Loucy (cell line): ENCODE measurements at regions not wholly inside any gene's neighbourhood (a gene's known extent, or its start where the extent isn't known, plus 50 kb on each side); places are given as distances from the start of the nearest gene placed in this dataset.

Source experiments
- H2AFZ ChIP-seq: fragments of 200-600 bp; sonication (generic); 2 replicates; pipeline ENCODE4 v1.6.0; 2016; ENCODE audit warnings: antibody characterized with exemption, mild to moderate bottlenecking, low read length, moderate library complexity
- H3F3A ChIP-seq: fragments of 200-600 bp; 2 replicates; pipeline ENCODE4 v1.6.0; 2016; ENCODE audit warnings: antibody characterized with exemption, low read depth, mild to moderate bottlenecking
- H3K27me3 ChIP-seq: fragments of 200-600 bp; sonication (generic); 2 replicates; pipeline ENCODE4 v1.6.1; 2014; ENCODE audit warnings: low read length, mild to moderate bottlenecking; ENCODE audit not compliant: insufficient read depth, poor library complexity, severe bottlenecking
- H3K36me3 ChIP-seq: fragments of 200-600 bp; sonication (generic); 2 replicates; pipeline ENCODE4 v1.6.1; 2016; ENCODE audit warnings: low read length; ENCODE audit not compliant: insufficient read depth
- H3K4me1 ChIP-seq: fragments of 200-600 bp; sonication (generic); 2 replicates; pipeline ENCODE4 v1.5.1; 2014; ENCODE audit warnings: low read length, mild to moderate bottlenecking; ENCODE audit not compliant: insufficient read depth, poor library complexity, severe bottlenecking
- H3K4me2 ChIP-seq: fragments of 200-600 bp; sonication (generic); 2 replicates; pipeline ENCODE4 v1.6.0; 2014; ENCODE audit warnings: antibody characterized with exemption, low read length, low read depth, mild to moderate bottlenecking; ENCODE audit not compliant: poor library complexity, severe bottlenecking
- H3K4me3 ChIP-seq: fragments of 200-600 bp; sonication (generic); 2 replicates; pipeline ENCODE4 v1.5.1; 2014; ENCODE audit warnings: low read length, mild to moderate bottlenecking, mixed read lengths; ENCODE audit not compliant: poor library complexity, severe bottlenecking
- H3K79me2 ChIP-seq: fragments of 200-600 bp; sonication (generic); 2 replicates; pipeline ENCODE4 v1.6.1; 2014; ENCODE audit warnings: low read length; ENCODE audit not compliant: insufficient read depth
- H3K9ac ChIP-seq: fragments of 200-600 bp; sonication (generic); 2 replicates; pipeline ENCODE4 v1.6.0; 2014; ENCODE audit warnings: mild to moderate bottlenecking, low read depth, low read length, moderate library complexity; ENCODE audit not compliant: poor library complexity, severe bottlenecking
- H3K9me2 ChIP-seq: fragments of 200-600 bp; sonication (generic); replicated peaks from 2 replicates; pipeline ENCODE4 v1.6.1; 2016; ENCODE audit warnings: low read depth, low read length, mixed read lengths
- H3K9me3 ChIP-seq: fragments of 200-600 bp; sonication (generic); 2 replicates; pipeline ENCODE4 v1.6.1; 2014; ENCODE audit warnings: mild to moderate bottlenecking, antibody characterized with exemption, low read length, low read depth; ENCODE audit not compliant: insufficient read depth
- H4K20me1 ChIP-seq: fragments of 200-600 bp; sonication (generic); 2 replicates; pipeline ENCODE4 v1.6.0; 2014; ENCODE audit warnings: antibody characterized with exemption, low read length, mild to moderate bottlenecking; ENCODE audit not compliant: insufficient read depth, poor library complexity, severe bottlenecking
- CTCF ChIP-seq: fragments of 200-600 bp; sonication (generic); conservative IDR thresholded peaks from 2 replicates; pipeline ENCODE4 v1.5.1; 2014; ENCODE audit warnings: mild to moderate bottlenecking, antibody characterized with exemption, low read length
- EZH2phosphoT487 ChIP-seq: fragments of 200-600 bp; IDR thresholded peaks from 2 replicates; pipeline ENCODE4 v1.6.1; 2018; ENCODE audit warnings: antibody characterized with exemption, mild to moderate bottlenecking, moderate library complexity, borderline replicate concordance

DNA sequence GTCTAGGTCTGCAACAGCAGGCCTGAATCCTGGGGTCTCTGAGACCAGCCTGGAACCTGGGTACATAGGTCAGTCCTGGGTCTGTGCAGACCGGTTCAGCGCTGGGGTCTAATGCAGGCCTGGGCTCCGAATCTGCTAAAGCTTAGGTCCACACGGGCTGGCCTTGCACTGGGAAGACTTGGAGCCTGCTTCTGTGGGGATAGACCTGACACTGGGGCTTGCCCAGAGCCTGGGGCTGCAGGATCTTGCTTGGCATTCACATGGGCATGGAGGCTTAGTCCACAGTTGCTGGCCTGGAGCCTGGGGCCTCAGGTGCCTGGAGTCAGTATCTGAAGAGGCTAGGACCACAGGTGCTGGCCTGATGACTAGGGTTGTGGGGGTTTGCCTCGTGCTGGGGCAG lies 369.8 kb upstream of the SEL1L start:
- Histone ChIP-seq H3K9ac (no peak overlapping the region), H3K4me3 (no peak overlapping the region), H3K4me1 (no peaks in the 10 kb centered on the region), H3F3A (no peaks in the 10 kb centered on the region), H2AFZ (no peak overlapping the region), H3K9me3 (no peaks in the 10 kb centered on the region), H3K4me2 (no peak overlapping the region), H3K27me3 (no peaks in the 10 kb centered on the region), H3K36me3 (no peaks in the 10 kb centered on the region), H3K9me2 (no peaks in the 10 kb centered on the region), H3K79me2 (no peaks in the 10 kb centered on the region), H4K20me1 (no peaks in the 10 kb centered on the region)
- TF ChIP-seq CTCF (no peak), EZH2phosphoT487 (no peak)

DNA sequence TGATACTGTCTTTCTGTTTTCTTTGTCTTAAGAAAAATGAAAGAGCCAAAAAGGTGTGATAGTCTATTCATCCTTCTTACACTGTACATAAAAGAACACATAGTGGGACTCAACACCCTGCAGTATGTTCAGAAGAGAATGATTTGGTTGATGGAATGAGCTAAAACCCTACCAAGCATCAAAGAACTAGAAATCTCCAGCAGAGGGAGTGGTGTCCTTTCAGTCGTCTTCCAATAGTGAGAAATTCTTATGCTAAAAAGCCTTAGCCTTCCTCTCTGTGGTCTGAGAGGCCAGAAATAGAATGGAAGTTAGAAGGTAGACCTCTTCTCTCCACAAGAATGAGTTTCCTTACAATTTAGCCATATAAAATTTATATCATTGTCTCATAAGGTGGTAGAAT lies 393.4 kb upstream of the SEL1L start:
- Histone ChIP-seq H3K4me3 (no peak overlapping the region), H4K20me1 (no peaks in the 10 kb centered on the region), H3K36me3 (no peaks in the 10 kb centered on the region), H3K9me2 (no peaks in the 10 kb centered on the region), H2AFZ (no peak overlapping the region), H3K27me3 (no peaks in the 10 kb centered on the region), H3K9ac (no peak overlapping the region), H3K79me2 (no peaks in the 10 kb centered on the region), H3F3A (no peaks in the 10 kb centered on the region), H3K9me3 (no peaks in the 10 kb centered on the region), H3K4me1 (no peaks in the 10 kb centered on the region), H3K4me2 (no peak overlapping the region)
- TF ChIP-seq EZH2phosphoT487 (no peak), CTCF (no peak)

DNA sequence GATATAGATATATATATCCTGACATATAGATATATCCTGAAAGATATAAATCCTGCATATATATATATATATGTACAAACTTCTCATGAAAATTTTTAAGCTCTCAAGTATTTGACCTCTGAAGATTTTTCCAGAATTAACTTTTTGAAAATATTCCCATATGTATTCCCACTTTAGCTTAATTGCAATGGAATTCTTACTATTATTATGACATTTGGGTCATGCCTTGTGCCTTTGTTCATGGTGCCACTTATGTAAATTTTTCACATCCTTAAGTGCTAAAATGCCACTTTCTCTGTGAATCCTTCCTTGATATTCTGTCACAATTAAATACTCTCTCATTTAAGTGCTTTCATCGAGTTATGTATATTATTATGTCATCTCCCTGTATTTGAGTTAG lies 398.2 kb upstream of the SEL1L start:
- Histone ChIP-seq H3K4me3 (no peak overlapping the region), H3K9me2 (no peaks in the 10 kb centered on the region), H3K79me2 (no peaks in the 10 kb centered on the region), H3K27me3 (no peaks in the 10 kb centered on the region), H3K4me2 (no peak overlapping the region), H3F3A (no peaks in the 10 kb centered on the region), H3K9ac (no peak overlapping the region), H3K4me1 (no peaks in the 10 kb centered on the region), H2AFZ (no peak overlapping the region), H3K36me3 (no peaks in the 10 kb centered on the region), H3K9me3 (no peaks in the 10 kb centered on the region; the same call in 1 of the 2 replicates), H4K20me1 (no peaks in the 10 kb centered on the region)
- TF ChIP-seq EZH2phosphoT487 (no peak), CTCF (no peak)
